ENCODE measurements at regions not wholly inside any gene's neighbourhood (a gene's known extent, or its start where the extent isn't known, plus 50 kb on each side); places are given as distances from the start of the nearest gene placed in this dataset.

DNA sequence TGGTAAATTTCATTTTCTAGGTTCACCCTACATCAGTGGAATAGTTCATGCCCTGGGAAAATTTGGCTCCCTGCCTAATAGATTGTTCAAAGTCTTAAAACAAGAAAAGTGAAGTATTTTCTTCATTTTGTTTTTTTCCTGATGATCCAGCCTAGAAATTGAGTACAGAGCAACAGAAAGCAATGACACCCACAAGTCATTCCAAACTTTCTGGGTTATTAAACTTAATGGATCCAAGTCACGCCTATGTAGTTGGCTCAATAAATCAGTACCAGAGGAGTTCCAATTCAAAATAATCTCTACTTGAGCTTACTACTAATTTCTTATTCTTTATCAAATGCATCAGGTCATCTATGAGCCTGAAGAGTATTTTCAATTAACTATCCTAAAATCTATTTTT is 937.6 kb upstream of the SLIT2 start:
- DNase-seq (ENCODE audit: low read depth) = no peak

DNA sequence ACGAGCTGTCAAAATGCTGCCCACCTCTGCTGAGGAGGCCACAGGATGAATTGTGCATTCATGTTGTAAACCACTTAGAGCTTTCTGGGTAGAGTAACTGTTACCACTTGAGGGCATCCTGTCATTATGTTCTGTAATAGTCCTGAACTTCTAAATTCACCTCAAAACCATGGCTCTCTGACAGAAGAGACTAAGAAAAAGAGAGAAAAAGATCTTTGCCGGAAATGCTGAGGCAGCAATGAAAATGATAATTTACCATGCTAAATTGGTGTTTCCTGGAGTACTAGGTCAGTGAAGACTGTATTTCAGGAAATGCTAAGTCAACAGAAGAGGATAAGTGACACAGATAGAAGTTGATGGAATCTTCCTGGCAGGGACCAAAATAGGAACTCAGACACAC is 942.3 kb upstream of the SLIT2 start:
- DNase-seq (ENCODE audit: low read depth) = no peak

DNA sequence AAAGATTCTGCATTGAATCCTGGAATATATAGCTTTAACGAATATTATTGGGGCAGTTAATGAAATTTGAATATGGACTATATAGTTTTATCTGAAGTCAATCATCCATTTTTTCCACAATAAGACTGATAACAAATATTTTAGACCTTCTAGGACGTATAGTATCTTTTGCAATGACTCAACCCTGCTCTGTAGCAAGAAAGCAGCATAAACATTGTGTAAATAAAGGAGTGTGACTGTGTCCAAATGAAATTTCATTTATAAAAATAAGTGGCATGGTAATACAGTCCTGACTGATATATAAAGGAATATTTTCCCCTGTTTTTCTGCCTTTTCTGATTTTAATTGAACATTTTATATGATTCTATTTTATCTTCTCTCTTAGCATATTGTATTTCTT is 947.7 kb upstream of the SLIT2 start:
- no peak for DNase-seq (ENCODE audit: low read depth)

DNA sequence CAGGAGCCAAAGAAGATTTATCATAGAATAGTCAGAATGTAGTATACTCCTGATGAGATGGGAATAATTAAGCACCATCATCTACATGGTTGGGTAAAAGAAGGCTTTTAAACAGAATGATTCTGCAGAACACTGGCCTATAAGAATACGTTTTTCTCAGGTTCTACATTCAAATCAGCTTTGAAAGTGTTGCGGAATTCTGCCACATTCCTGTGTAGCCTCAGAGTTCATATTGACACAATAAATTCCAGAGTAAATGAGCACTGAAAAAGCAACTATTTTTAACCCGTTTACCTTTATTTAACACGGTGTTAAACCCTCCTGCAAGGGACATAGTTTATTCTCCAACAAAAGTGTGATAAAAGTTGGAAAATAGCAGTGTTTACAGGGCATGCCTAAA is 950.2 kb upstream of the SLIT2 start:
- no peak for DNase-seq (ENCODE audit: low read depth)

DNA sequence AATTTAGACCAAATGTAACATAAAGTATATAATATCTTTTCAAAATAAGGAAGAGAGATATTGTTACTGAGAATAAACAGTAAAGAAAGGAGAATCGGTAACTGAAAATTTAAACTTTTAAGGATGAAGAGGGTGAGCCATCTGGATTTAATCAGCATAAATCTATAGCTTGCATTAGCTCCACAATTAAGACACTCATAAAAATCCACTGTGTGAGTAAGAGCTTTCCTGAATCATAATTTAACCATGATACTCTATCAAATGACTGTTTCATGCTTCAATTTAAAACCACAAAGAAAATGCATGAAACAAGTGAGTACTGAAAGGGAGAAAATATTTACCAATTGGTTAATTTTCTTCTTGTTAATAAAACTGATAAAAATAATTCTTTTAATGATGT is 951.5 kb upstream of the SLIT2 start:
- DNase-seq (ENCODE audit: low read depth) = no peak

DNA sequence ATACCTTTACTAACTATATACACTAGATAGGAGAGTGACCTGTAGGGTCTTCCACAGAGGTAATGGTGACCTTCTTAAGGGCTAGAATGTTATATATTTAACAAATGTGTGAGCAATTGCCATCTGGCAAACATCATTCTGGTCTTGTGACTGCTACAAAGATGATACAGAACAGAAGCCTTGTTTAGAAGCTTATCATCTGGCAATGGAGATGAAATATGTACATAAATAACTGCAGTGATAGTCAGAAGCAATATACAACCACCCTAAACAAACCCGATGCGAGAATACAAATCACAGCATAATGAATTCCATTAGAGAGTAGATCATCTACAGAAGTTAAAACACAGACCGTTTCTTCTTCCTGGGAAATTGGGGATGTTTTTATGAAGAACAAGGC is 952.7 kb upstream of the SLIT2 start:
- DNase-seq (ENCODE audit: low read depth) = no peak

DNA sequence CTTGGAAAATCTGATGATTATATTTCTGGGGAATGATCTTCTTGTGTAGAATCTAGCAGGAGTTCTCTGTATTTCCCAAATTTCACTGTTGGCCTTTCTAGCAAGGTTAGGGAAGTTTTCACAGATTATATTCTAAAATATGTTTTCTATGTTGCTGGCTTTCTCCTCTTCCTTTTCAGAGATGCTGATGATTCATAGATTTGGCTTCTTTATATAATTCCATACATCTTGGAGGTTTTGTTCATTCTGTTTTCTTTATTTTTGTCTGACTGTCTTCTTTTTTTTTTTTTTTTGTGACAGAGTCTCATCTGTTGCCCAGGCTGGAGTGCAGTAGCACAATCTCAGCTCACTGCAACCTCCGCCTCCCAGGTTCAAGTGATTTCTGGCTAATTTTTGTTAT is 957.9 kb upstream of the SLIT2 start:
- no peak for DNase-seq (ENCODE audit: low read depth)

DNA sequence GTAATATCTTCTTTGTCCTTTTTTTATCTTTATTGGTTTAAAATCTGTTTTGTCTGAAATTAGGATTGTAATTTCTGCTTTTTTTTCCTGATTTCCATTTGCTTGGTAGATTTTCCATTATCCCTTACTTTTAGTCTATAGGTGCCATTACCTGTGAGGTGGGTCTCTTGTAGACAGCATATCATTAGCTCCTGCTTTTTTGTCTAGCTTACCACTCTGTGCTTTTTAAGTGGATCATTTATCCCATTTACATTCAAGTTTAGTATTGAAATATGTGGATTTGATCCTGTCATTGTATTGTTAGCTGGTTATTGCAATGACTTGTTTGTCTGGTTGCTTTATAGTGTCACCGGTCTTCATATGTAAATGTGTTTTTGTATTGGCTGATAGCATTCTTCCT is 958.6 kb upstream of the SLIT2 start:
- no peak for DNase-seq (ENCODE audit: low read depth)

DNA sequence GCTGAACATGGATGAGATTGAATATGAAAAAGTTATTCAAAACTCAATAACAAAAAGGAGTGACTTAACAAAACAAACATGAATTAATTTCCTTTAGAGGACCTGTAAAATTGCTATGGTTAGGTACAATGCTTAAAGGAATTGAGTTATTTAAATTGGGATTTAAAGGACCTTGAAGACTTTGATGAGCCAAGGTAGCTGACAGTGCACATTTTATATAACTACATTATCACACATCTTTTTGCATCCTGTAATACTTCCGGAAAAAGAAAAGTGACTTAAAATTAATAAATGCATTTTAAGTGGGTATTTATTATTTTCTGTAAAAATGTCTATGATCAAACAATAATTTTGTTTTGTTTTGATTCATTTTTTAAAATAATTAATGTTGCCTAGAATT is 964.8 kb upstream of the SLIT2 start:
- no peak for DNase-seq (ENCODE audit: low read depth)

DNA sequence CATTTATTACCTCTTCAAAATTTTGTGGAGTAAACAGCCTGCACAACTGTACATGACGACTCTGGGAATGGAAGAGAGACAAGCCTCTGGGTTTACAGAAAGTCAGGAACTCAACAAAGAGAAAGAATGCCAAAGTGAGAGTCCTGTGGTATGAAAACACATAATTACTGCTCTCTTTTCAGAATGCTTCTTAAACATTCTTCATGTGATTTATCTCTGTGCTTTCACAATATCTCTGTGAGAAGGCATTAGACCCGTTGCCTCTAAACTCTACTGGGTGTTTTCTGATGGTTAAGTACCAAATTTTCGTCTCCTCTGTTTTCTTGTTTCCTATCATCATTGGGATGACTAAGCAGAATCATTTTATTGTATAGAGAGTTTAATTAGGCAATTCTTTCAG is 966.6 kb upstream of the SLIT2 start:
- DNase-seq (ENCODE audit: low read depth) = no peak

DNA sequence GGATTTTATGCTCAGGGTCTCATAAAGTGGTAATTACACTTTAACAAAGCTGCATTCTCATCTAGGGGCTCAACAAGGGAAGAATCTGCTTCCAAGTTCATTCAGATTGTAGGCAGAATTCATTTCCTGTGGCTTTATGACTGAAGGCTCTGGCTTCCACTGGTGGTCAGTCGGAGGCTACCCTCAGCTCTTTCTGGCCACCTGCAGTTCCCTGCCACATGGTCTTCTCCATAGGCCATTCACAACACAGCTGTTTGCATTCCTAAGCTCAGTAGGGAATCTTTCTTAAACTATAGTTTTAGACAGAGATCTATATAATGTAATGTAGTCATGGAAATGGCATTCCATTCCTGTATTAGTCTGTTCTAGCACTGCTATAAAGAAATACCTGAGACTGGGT is 973.0 kb upstream of the SLIT2 start:
- DNase-seq (ENCODE audit: low read depth) = no peak

DNA sequence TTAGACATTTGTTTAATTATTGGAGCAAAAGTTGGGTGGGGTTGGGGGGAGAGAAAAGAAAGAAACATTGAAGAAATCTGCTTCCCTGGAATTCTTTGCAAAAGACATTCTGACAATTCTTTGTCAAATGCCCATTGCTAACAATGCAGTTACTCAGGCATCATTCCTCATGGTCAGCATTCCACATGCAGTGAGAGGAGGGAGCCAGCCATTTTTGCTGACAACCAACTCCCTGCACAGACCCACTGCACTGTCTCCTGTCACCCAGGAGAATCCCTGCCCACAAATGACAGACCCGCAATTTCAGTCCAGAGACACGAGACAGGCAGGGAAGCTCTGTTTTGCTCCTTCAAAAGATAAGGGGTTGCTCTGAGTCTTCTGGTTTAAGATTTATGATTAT is 985.1 kb upstream of the SLIT2 start:
- no peak for DNase-seq (ENCODE audit: low read depth)

DNA sequence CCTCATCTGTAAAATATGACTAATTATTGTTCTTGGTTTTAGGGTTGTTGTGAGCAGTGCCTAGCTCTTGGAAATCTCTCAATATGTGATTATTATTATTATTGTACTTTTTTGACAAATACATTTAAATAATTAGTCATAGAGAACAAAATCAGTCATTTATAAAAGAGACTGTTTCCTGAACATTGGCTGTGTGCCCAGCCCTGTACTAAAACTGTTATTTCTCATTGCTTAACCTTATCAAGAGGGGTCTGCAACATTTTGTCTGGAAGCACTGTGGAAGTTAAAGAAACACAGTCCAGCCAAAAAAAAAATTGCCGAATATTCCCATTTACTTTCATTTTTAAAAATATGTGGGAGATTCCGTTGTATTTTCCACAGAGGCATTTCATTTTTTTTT is 989.2 kb upstream of the SLIT2 start:
- DNase-seq (ENCODE audit: low read depth) = no peak

DNA sequence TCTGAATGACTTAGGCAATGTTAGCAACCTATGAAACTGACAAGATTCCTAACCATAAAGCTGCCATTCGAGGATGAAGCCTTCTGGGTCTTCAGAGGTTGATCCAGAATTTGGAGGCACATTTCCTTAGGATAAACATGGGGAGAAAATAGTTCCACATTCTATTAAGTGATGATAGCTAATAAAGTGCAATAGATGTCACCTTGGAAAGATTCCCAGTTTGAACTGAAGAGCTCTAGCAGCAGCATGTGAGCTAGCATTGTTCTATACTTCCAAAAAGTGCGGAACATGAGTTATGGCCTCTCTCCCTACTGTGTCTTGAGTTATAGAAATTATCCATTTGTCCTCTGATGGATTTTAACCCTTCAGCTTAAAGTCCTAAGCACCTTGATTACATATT is 991.4 kb upstream of the SLIT2 start:
- DNase-seq (ENCODE audit: low read depth) = no peak

DNA sequence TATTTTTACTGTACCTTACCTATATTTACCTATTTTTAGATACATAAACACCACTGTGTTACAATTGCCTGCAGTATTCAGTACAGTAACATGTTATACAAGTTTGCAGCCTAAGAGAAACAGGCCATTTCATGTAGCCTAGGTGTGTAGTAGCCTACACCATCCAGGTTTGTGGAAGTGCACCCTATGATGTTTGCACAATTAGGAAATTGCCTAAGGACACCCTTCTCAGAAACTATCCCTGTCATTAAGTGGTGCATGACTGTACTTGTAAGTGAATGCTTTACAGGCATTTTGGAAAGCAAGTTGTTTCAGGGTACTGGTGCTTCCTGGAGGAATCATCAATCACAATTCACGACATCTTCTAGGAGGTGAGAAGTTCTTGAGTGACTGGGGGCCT is 991.8 kb upstream of the SLIT2 start:
- no peak for DNase-seq (ENCODE audit: low read depth)

DNA sequence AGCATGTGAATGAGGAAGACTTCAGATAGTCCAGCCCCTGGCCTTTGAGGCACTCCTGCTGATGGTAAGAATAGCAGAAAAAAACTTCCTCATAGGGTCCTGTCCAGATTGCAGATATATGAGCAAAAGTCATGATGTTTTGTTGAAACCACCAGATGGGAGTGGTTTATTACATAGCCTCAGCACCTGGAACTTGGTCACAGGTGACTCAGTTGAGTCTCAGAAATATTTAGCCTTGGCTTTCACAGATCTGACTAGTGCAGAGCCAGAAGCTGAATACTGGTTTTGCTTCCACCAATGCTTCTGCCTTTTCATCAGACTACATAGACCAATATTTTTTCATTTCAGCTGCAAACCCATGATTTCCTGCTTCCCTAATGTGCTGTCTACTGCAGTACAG is 994.9 kb upstream of the SLIT2 start:
- no peak for DNase-seq (ENCODE audit: low read depth)

DNA sequence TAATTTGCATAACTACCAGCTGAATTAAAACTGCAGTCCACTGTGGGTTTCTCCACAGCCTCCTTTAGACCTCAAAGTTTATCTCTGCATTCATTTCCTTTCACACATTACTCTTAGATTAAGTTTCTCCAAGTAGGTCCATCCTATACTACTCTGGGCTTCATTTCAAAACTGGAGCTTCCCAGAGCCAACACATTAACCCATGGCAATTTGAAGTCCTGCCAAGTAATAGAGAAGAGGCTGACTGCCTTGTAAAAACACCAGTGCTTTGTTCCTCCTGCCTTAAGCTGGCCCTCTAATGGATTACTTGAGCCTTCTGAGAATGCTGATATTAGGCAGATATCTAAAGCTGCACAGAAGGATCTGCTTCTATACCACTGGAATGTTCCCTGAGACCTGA is 997.2 kb upstream of the SLIT2 start:
- no peak for DNase-seq (ENCODE audit: low read depth)

DNA sequence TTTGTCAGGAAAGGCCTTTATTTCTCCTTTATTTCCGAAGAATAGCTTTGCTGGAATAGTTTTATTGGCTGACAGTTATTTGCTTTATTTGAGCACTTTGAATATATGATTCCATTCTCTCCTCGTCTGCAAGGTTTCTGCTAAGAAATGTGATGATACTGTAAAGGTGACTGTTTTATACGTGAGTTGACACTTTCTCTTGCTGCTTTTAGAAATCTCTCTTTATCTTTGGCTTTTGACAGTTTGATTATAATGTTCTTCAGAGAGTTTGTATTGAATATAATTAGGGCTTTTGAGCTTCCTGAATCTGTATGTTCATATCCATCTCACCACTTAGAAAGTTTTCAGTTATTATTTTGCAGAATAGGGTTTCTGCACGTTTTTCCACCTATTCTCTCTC is 1003.7 kb upstream of the SLIT2 start:
- DNase-seq (ENCODE audit: low read depth) = no peak

DNA sequence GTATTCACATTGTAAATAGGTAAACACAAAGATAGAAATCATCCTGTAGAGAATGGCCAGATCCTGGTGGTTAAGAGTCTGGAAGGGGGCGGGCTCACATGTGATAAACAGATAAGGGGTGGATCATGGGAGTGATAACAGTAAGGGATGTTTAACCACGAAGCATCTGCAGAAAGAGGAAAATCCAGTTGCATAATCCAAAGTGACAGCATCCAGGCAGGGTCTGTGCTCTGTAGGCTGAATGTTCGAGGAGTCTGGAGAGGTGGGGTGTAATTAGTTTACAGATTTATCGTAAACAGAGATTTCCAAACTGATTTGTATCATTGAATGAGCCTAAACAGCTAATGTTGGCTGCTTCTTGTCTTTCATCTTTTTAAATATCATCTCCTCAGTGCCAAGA is 1009.8 kb upstream of the SLIT2 start:
- no peak for DNase-seq (ENCODE audit: low read depth)

DNA sequence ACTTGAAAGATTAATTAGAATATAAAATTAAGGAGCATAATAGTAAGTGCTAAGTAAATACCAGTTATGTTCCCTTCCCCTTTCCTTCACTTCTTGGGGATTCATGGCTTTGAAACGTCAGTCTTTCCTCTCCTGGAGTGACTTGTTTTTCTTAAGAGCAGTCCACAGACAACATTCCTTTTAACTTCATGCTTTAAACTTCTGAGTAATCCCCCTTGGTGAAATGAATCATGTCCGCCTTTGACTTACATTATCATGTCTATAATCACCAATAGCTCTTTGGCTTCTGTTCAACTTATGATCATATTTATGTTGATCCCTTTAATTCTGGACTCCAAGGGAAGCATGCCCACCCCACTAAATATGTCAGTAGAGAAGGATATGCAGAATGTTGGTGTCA is 1012.1 kb upstream of the SLIT2 start:
- DNase-seq (ENCODE audit: low read depth) = no peak

DNA sequence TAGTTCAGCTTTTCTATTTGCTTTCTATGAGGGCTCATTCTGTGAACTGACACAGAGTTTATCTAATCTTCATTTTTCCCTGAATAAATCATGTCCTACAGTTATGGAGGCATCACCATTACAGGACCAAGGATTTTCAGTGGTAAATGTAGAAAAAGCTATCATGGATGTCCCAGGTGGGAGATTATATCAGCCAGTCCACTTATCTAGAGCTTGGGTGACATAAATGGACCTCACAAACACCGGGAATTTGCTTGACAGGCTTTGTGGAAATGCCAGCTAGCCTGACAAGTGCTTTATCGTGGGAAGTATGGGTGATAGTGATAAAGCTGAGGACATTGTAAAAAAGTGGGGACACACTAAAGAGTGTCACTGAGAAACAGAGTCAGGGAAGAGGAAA is 1015.2 kb upstream of the SLIT2 start:
- DNase-seq (ENCODE audit: low read depth) = no peak

DNA sequence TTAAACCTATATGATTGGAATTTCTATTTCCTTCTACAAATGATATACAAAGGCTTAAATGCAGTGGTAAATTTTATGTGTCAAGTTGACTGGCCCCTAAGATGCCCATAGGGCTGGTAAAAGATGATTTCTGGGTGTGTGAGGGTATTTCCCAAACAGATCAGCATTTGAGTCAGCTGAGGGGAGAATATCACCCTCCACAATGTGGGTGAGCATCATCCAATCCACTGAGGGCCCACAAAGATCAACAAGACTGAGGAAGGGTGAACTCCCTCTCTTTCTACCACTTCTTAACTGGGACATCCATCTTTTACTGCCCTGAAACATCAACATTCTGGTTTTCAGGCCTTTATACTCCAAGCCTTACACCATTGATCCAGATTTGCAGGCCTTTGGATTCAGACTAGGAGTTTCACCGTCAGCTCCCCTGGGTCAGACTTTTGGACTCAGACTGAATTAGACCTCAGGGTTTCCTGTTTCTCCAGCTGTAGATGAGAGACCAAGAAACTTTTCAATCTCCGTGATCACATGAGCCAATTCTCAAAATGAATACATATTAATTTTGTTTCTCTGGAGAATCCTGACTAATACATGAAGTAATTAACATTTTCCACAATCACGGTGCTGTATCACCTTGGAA is 1020.7 kb upstream of the SLIT2 start:
- no peak for DNase-seq (ENCODE audit: low read depth)

DNA sequence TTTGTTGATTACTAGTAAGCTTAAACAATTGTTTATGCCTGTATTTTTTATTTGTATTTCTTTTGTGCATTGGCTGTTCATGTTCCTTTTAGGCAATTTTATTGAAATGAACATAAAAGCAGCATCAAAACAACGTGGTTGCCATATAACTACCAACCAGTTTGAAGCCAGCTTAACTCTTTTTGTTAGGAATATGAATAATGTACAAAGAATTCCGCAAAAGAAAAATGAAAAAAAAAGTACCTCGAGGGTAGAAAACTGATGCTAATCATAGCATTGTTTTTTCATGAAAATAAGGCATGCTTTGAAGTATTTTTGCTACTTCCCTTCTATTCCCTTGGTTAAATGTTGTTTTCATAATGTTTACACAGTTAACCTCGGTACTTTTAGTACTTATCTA is 1024.0 kb upstream of the SLIT2 start:
- DNase-seq (ENCODE audit: low read depth) = no peak

DNA sequence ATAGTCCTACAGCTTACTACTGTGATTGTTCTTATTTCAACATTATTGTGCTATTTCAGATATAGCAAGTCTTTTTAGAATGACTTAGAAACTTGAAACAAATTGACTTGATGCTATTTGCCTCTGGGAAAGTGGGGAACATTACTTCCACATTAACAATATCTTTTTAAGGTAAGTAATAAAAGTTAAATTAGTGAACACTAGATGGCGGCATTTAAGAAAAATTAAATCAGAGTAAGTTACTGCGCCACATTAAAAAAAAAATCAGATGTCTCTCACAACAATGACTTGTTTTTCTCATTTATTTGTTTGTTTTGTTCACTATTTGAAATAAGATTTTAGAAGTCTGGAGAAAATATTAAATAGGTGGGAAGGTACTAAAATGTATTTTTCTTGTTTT is 1026.9 kb upstream of the SLIT2 start:
- DNase-seq (ENCODE audit: low read depth) = no peak

DNA sequence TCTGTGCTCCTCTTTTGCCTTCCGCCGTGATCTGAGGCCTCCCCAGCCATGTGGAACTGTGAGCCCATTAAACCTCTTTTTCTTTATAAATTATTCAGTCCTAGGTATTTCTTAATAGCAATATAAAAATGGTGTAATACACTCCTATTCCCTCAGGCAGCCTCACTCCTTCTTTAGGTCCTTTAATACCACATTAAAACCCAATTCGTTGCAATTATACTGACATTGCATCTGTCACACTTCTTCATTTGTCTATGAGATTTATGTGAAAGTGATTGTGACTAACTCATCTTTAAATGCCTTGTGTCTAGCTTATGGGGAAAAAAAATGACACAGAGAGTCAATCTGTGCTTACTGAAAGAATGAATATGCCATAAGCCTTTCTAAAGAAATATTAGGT is 1035.2 kb upstream of the SLIT2 start:
- no peak for DNase-seq (ENCODE audit: low read depth)
